ENCODE measurements at regions not wholly inside any gene's neighbourhood (a gene's known extent, or its start where the extent isn't known, plus 50 kb on each side); places are given as distances from the start of the nearest gene placed in this dataset.

DNA sequence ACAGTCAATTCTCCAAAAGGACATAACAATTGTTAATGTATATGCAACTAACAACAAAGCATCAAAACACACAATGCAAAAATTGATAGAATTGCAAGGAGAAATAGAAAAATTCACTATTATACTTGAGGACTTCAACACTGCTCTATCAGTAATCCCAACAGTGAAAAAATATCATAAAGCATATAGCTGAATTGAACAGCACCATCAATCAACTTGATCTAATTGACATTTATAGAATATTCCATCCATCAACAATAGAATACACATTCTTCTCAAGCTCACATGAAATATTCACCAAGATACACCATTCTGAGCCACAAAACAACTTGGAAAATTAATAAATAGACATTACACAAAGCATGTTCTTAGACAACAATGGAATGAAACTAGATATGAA, 60.1 kb upstream of the ASXL3 start:
- DNase-seq = no peak

DNA sequence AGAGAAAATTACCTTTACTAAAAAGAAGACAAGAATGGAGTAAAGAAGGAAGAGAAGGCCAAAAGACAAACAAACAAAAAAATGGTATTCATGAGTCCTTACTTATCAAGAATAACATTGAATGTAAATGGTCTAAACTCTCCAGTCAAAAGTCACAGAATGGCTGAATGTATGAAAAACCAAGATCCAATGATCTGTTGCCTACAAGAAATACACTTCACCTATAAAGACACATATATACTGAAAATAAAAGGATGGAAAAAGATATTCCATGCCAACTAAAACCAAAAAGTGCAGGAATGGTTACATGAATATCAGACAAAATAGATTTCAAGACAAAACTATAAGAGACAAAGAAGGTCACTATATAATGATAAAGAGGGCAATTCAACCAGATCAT, 65.0 kb upstream of the ASXL3 start:
- no peak for DNase-seq

DNA sequence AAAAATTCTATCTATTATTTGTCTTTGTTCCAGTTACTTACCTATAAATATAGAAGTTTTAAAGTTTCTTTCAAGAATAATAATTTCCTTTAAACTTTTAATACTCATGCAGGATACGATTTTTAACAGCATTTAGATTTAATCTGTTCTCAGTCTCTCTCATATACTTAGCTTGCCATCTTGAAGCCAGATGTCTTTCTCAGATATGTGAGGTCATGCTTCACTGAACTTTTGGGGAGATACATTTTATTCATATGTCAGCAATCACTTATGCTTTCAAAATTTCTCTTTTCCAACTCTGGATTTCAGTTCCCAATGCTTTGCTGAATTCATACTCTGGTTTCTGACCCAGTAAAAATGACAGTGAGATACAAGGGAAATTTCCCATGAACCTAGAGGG, 66.5 kb upstream of the CCDC178 start:
- no peak for DNase-seq

DNA sequence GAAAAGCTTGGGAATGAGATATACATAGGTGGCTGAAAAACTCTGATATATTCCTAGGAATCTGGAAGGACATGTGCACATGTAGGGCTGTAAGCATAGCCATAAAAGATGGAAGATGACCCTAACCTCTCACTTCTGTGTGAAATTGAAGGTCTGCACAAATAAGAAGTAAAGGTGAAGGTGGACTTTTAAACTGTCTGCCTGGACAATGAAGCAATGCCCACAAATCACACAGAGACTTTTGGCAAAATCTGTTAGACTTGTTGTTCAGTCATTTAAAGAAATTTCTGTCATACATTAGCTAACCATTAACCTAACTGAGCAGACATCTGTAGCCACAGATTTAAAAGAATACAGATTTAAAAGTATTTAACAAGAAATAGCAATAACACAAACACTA, 65.3 kb upstream of the CCDC178 start:
- no peak for DNase-seq

DNA sequence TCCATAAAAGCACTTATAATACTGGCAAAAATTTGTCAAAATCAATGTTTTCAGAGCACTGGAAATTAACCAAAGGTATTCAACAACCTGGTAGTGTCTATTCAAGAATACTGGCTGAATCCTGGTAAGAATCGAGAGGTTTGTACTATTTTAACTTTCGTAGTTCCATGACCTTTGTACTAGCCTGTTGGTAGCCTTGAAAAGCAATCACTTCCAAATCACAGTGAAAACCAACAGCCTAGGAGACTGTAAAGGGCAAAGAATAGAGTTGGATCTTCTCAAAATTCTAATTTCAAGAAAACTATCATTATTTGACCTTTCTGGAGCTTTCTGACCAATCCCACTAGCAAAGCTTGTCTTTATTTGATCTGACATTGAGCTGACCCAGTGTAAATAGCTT, 64.8 kb upstream of the CCDC178 start:
- no peak for DNase-seq

DNA sequence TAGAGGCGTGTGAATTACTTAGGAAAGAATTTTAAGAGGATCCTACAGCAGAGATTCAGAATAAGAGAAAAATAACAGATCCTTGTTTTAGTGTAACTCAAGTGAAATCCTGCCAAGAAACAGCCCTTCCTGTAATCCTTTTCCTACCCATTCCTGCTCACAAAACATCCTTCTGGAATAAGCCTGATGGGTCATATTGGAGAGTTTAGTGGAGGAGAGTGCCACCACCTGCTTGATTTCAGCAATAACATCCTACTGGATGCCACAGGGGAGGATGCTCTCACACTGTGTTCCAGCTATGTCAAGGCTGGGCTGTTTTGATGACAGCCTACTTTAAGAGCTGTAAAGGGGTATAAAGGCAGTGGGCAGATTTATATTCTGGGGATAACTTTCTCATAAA, 54.8 kb upstream of the CCDC178 start:
- DNase-seq = peak; percentile 20
